AG04450 (cell line): ENCODE measurements at regions not wholly inside any gene's neighbourhood (a gene's known extent, or its start where the extent isn't known, plus 50 kb on each side); places are given as distances from the start of the nearest gene placed in this dataset.

Experiments used
- CTCF ChIA-PET: fragments of 300-600, 350-600 bp; formaldehyde crosslinking; extraction: SDS; loops from one replicate; lab custom pipeline; 2022; ENCODE audit warnings: antibody characterized with exemption, inconsistent platforms; lab: Charles Lee
- POLR2A ChIA-PET: fragments of 350-600 bp; formaldehyde crosslinking; extraction: SDS; loops from one replicate; lab custom pipeline; 2021; ENCODE audit warnings: antibody characterized with exemption, inconsistent platforms; lab: Yijun Ruan, JAX
- DNase-seq: peaks from one replicate; pipeline ENCODE4 v3.0.0-alpha.2; 2011; ENCODE audit warnings: low read depth, low spot score
- H3K27ac ChIP-seq: one replicate; pipeline ENCODE4 v1.5.1; 2012; ENCODE audit warnings: low read depth, low read length, control low read depth
- H3K27me3 ChIP-seq: one replicate; pipeline ENCODE4 v1.6.0; 2012; ENCODE audit warnings: low read length; ENCODE audit not compliant: control insufficient read depth, insufficient read depth
- H3K4me3 ChIP-seq: 2 replicates; pipeline ENCODE4 v1.5.1; 2011; ENCODE audit warnings: mild to moderate bottlenecking, low read depth, low read length, control low read depth
- H3K9me3 ChIP-seq: 2 replicates; pipeline ENCODE4 v1.5.1; 2012; ENCODE audit warnings: low read length; ENCODE audit not compliant: control insufficient read depth, insufficient read depth
- CTCF ChIP-seq: IDR thresholded peaks from 2 replicates; pipeline ENCODE4 v1.5.1; 2011; ENCODE audit warnings: low read depth, low read length, control low read depth, inconsistent platforms

GRCh38 chr6:113774127-113774825 lies 82.9 kb upstream of the MARCKS start:
- POLR2A ChIA-PET, result no interaction called here
- CTCF ChIA-PET, result no interaction called here
- DNase-seq, result peak; percentile 15
- Histone ChIP-seq H3K9me3 (no peaks in the 10 kb centered on the region), H3K27me3 (no peaks in the 10 kb centered on the region), H3K27ac (no peak overlapping the region), H3K4me3 (no peak overlapping the region)
- no peak for TF ChIP-seq CTCF

GRCh38 chr6:113776998-113777397 lies 80.1 kb upstream of the MARCKS start:
- no peak for DNase-seq
- H3K27ac ChIP-seq, result no peak overlapping the region
- H3K4me3 ChIP-seq, result no peak overlapping the region
- POLR2A ChIA-PET, result interaction anchor here (0.6 kb wide), 1 partner anchor 38 kb away, joined by 3 read pairs; no protein-coding TSS in a partner anchor
- H3K27me3 ChIP-seq, result no peaks in the 10 kb centered on the region
- CTCF ChIA-PET, result no interaction called here
- no peak for TF ChIP-seq CTCF
- H3K9me3 ChIP-seq, result no peaks in the 10 kb centered on the region

- H3K9me3 ChIP-seq, result no peaks in the 10 kb centered on the region
- TF ChIP-seq CTCF, result no peak
- no peak for DNase-seq
- POLR2A ChIA-PET, result interaction anchor here (0.6 kb wide), 1 partner anchor 37 kb away, joined by 3 read pairs; no protein-coding TSS in a partner anchor
- no peak overlapping the region for H3K27ac ChIP-seq
- no peak overlapping the region for H3K4me3 ChIP-seq
- CTCF ChIA-PET, result no interaction called here
- H3K27me3 ChIP-seq, result no peaks in the 10 kb centered on the region
Observed at GRCh38 chr6:113777601-113778000, 79.5 kb upstream of the MARCKS start.

- DNase-seq, result no peak
- H3K9me3 ChIP-seq, result no peaks in the 10 kb centered on the region
- no peaks in the 10 kb centered on the region for H3K27me3 ChIP-seq
- H3K4me3 ChIP-seq, result no peak overlapping the region
- TF ChIP-seq CTCF, result no peak
- ChIA-PET POLR2A (no interaction called here), CTCF (interaction anchor here (0.6 kb wide), 2 partner anchors 224 to 1370 kb away, joined by 3 to 5 read pairs; no protein-coding TSS in a partner anchor)
- no peak overlapping the region for H3K27ac ChIP-seq
Observed at GRCh38 chr6:113779656-113780055, 77.5 kb upstream of the MARCKS start.

- POLR2A ChIA-PET, result no interaction called here
- no peak for DNase-seq
- H3K4me3 ChIP-seq, result no peak overlapping the region
- CTCF ChIA-PET, result no interaction called here
- no peak overlapping the region for H3K27ac ChIP-seq
- TF ChIP-seq CTCF, result no peak
- no peaks in the 10 kb centered on the region for H3K27me3 ChIP-seq
- no peaks in the 10 kb centered on the region for H3K9me3 ChIP-seq
Observed at GRCh38 chr6:113782636-113783035, 74.5 kb upstream of the MARCKS start.
